NCI-H748 (cell line): ENCODE measurements at regions not wholly inside any gene's neighbourhood (a gene's known extent, or its start where the extent isn't known, plus 50 kb on each side); places are given as distances from the start of the nearest gene placed in this dataset.

Experiments used
- DNase-seq: peaks from one replicate; lab custom pipeline; 2025; ENCODE audit not compliant: unreplicated experiment; lab: John Stamatoyannopoulos, UW

DNA sequence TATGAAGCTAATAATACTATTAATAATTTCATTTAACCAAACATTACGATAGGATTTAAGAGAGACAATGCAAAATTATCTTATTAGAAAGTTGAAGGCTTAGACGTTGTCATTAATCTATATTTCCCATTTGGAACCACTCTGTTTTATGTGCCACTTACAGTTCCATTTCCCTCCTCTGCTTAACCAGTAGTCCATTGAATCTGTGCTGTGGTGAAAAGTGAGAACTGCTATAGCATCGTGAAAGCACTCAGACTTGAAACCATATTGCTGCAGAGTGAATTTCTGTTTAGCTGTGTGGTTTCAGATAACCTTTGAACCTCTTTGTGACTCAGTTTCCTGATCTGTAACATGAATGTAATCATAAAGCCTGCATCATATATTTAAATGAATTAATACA, 2304.5 kb downstream of the MAT2B start:
- no peak for DNase-seq

DNA sequence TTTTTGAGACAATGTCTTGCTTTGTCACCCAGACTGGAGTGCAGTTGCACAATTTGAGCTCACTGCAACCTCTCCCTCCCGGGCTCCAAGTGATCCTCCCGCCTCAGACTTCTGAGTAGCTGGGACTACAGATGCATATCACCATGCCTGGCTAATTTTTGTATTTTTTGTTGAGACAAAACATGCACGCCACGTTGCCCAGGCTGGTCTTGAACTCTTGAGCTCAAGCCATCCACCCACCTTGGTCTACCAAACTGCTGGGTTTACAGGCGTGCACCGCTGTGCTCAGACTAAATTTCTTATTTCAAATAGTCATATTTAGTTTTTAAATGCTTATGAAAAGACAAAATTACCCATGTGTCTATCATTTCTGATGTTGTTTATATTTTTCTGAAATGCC, 2324.1 kb downstream of the MAT2B start:
- no peak for DNase-seq

DNA sequence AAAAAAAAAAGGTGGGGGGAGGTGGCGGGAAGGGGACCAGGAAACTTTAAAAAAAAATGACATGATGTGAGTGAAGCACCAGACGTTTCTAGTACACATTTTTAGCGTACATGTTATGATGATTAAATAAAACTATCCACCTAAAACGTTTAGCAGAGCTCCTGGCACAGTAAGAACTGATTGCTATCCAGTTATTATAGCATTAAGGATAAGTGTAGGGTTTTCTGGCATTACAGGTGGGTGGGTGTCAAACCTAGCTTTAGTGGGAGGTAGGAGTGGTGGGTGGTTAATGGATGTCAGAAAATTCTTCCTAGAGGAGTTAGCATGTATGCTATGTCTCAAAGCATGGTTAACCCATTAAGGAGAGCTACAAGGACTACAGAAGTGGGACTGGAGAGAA, 2329.5 kb downstream of the MAT2B start:
- no peak for DNase-seq

DNA sequence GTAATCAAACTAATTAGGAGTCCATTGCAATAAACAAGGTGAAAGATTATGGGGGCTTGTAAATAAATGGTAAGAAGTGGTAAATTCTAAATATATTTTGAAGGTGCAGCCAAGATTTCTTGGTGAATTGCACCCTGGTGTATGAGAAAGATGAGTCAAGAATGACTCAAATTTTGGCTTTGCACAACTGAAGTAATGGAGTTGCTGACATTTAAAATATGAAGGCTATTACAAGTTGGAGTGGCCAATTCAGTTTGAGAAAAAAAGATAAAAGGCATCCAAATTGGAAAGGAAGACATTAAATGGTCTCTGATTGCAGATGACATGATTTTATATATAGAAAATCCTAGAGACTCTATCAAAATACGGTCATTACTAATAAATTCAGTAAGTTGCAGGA, 2330.6 kb downstream of the MAT2B start:
- no peak for DNase-seq

DNA sequence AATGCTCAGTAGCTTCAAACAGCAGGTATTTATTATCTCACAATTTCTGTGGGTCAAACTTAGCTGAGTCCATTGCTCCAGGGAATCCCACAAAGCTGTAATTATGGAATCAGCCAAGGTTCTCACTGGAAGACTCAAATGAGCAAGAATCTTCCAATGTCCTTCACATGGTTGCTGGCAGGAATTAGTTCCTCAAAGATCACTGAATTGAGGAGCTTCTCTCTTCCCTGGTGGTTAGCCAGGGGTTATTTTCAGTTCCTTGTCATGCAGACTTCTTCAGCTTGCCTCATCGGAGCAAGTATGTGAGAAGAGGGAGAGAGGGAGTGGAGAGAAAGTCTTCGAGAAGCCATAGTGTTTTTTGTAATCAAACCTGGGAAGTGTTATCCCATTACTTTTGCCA, 2331.9 kb downstream of the MAT2B start:
- no peak for DNase-seq

DNA sequence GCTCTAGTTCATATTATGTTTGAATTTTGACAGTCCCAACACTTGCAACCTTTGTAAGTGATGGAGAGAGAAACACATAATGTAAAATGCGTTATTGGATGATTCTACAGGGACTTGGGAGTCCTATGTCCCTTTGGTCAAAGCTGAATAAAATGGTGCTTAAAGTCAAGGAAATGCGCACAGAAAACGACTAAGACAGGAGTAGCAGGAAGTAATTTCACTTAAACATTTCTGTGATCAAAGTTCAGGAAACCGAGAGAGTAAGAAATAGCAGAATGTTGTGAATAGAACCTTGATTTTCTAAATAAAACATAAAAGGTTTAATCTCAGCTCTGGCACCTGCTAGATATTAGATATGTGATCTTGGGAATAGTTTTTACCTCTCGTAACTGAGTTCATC, 2339.2 kb downstream of the MAT2B start:
- no peak for DNase-seq

DNA sequence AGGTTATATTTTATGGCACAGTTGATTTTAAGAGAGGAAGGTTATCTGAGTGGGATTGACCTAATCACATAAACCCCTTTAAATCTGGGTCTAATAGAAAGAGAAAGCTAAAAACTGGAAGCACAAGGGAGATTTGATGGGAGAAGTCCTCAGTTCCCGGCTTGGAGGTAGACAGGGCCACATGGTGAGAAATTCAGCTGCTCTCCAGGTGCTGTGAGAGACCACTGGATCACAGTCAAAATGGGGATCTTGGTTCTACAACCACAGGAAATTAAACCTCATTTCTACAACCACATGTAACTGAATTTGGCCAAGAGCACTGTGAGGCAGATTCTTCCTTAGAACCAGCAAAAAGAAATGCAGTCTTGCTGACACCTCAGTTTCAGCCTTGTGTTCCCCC, 2352.7 kb downstream of the MAT2B start:
- no peak for DNase-seq

DNA sequence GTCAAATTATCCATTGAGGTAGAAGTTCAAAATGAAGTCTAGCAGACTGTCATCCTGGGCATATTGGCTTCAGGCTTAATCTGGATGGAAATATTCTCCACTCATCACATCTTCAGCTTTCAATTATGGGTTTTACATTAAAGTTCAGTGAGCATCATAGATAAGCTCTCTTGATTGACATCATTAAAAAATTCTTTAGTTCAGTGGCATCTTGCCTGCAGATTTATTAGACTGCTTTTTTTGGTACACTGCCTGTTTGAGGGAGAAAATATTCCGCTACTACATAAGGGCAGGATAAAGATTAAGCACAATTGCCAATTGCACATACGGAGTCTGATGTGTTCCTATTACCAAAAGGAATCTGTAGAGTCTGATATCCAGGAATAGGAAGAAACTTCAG, 2353.8 kb downstream of the MAT2B start:
- no peak for DNase-seq

DNA sequence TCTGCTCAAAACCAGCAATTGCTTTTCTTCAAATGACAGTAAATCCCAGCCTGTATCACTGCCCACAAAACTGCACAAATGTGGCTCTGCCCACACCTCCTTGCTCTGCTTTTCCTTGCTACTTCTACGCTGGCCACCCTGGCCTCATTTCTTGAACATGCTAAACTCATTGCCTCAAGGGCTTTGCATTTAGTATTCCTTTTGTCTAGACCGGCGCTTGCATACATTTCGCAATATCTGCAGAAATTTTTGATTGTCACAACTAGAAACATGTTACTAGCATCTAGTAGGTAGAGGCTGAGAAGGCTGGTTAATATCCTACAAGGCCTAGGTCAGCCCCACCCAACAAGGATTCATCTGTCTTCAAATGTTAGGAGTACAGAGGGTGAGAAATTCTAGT, 2357.8 kb downstream of the MAT2B start:
- DNase-seq = no peak

DNA sequence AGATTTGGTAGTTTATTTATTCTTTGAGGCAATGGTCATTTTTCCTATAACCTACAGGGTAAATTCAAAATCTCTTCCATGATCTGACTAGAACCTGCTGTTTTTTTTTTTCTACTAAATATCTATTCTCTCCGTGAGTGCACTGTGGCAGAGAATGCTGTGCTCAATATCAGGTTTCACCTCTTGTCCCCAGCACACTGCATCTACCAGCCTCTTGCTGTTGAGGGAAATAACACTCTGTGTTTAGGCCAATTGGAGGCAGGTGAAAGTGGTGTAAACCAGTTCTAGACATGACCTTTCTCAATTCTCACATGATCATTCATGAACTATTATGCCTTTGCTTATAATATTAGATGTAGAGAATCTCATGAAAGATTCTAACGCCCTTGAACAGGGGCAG, 2365.9 kb downstream of the MAT2B start:
- DNase-seq = no peak

DNA sequence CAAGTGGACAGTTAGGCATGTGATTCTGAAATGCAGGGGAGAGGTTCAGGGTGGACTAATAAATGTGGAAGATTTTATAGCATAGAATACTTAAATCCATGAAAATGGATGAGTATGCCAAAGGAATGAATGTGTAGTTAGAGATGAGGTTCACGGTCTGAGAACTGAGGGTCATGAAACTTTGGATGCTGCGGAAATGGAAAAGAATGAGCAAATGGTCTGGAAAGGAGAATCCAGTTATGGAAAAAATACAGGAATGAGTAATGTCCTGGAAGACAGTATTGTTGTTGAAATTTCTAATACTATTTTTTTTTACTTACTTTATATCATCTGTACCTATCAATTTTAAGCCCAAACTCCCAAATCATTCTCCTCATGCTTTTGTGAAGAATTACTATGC, 2369.4 kb downstream of the MAT2B start:
- DNase-seq = no peak

DNA sequence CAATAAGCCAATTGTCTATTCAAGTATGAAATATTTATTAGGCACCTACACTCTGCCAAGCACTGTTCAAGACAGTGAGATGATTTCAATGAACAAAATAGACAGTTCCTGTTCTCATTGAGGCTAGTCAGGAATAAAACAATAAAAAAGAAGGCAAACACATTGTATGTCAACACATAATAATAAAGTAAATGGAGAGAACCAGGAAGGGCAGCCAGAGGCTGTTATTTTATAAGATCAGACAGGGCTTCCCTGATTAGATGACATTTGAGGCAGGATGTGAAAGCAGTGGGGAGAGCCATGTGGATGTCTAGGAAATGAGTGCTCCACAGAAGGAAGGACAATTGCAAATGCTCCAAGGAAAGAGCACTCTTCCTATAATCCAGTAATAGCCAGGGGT, 2371.1 kb downstream of the MAT2B start:
- no peak for DNase-seq

DNA sequence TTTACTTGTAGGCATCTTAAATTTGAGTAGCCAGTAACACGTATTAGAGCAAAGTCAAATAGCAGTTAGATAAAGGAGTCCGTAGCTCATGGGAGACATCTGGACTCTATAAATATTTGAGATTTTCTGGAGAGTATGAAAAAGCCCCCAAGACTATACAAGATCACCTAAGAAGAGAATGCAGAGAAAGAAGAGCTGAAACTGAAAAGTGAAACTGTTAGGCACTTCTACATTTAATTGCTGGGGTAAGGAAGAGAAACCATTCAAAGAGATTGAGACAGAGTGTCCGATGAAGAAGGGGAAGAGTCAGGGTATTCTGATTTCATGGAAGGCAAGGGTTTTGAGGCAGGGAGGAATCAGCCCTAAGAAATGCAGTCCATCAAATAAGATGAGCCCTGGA, 2372.1 kb downstream of the MAT2B start:
- no peak for DNase-seq

DNA sequence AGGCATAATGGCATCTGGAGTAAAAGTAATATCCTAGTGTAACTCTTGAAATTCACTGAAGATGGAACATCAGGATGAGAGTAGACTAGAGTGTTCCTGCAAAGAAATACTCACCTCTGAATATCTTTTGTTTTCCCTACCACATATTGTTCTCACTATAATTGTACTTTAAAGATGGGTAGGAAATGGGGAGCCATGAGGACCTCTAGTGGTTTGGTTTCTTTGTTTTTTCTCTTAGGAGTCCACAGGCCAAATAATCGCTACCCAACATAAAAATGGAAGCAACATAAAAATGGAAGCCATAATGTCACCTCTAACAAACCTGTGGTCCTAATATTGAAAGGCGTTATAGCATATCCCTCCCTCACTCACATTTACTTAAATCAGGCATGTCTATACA, 2375.8 kb downstream of the MAT2B start:
- DNase-seq = no peak

DNA sequence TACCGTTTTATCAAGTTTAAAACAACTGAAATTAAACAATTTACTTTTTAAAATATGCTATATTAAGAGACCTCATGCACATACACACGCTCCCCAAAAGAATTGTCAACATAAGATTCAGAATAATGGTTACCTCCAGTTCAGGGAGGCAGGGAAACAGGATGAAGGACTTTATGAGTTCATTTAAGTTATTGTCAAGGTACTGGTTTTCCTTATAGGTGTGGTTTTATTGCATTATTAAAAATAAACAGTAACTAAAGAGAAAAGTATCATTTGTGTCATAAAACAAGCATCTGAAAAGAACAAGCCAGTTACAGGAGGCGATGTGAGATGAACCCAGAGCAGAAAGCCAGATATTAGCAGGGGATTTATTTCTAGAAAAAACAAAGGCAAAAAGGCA, 2376.7 kb downstream of the MAT2B start:
- DNase-seq = no peak

DNA sequence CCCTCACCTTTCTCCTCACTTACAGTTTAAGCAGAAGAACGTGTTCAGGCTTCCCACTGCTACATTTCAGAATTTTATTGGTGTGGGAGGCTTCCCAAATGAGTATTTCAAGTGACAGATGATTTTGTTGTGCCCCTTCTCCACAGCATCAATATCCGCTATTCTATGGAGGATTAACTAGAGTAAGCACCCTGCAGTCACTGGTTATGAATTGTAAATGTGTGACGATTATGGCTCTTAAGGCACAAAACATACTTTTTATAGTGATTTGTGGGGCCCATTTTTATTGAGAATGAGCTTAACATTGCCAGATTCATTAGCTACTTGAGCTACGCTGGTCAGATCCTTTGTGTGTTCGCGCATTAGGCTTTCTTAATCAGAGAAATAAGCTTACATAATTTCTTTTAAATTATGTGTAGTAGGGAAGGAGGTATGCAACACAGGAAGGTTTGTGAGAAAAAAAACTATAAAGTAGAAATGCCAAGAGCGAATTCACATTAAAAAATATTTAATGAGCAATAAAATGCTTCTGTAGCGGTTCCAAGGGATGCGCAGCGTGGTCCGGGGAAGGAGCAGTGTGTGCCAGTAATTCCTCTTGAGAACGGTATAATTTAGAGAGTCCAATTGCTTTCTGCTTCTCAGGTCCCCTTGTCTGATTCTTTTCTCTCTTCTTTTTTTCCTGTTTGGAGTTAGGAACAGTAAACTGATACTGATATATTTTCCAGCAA, 2380.4 kb downstream of the MAT2B start:
- DNase-seq = no peak

DNA sequence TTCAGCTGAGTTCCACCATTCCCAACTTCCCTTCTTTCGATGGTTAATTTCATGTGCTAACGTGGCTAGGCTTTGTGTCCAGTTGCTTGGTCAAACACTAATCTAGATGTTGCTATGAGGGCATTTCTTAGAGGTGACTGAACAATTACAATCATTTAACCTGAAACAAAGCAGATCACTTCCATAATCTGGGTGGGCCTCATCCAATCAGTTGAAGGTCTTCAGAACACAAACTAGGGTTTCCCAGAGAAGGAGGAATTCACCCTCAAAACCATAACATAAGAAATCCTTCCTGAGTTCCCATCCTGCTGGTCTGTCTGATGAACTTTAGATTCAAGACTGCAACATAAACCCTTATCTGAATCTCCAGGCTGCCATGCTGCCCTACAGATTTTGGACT, 2381.7 kb downstream of the MAT2B start:
- DNase-seq = no peak

DNA sequence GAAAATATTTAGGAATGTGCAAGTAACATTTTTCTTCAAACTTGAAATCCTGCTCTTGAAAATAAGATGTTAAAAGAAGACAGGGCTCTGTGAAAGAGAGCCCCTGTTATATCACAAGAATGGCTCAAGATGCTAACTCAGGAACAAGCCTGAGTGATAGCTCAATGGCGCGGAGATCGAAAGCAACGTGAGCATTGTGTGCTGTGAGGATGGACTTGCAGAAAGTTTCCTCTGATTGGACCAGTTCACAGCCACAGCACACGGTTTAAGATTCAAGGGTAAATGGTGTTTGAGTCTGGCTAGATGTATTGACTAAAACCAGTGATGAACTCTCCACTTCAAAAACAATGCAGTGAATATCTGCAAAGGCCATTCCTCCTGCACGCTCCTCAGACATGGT, 2387.0 kb downstream of the MAT2B start:
- no peak for DNase-seq

DNA sequence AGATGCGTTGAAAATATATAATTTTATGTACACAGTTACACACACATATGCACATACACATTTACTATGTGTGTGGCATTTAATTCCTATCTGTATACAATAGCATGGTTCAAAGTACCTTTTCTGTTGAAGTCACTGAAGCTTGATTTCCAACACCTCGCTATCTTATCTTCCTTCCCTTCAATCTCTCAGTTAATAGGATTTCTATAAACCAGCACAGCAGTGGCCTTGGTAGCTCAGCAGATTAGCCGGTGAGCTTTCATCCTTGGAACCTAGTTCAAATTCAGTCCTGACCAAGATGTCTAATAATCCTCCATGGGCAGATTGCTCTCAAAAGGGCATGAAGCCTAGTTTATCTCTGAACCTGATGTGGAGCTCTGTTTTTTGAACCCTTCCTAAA, 2389.5 kb downstream of the MAT2B start:
- DNase-seq = no peak

DNA sequence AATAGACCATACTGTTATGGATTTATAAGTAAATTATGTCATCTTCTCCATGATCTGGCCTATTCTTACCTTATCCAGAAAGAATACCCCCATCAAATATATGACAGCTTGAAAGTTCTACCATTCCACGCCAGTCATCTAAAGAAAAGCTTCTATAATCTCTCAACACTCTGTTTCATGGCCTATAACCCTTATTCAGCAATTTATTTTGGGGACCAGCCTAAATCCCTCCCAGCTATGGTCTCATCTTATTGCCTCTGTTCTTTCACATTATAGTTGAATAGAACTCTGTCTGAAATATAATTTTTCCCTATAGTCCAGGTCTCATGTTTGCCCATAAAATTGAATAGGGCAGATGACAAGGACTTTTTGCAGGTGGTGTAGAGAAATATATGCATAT, 2387.6 kb upstream of the WWC1 start:
- DNase-seq = no peak

DNA sequence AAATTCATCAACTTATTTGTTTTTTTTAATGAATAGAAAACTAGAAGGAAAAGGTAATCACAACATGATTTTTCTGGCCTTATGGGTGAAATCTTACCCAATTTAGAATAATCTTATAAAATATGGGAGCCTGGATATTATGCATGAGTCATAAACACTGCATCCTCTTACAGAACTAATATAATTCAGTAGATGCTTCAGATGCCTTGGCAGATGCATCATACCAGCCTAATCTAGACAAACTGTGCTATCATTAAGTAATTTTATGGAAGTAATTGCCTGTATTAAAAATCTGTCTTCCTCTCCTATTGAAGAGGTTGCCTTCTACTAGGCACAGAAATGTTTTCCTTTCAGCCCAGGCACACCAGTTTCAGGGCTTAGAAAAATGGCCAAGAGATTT, 2384.6 kb upstream of the WWC1 start:
- DNase-seq = no peak

DNA sequence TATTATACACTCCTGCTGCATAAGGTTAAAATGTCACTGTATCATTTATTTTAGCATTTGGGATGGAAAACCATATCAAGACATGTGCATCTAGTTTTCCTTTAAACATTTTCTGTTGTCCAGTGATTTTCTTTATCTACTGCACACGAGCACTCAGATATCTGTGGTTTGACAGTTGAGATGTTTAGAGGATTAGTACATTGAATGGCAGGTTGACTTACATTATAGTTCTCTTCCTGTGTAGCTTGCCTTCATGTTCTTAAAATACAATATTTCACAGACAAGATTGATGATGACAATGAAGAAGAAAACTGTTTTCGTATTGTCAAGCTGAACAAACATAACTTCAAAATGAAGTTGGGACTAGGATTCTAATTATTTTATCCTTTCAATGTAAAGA, 2378.4 kb upstream of the WWC1 start:
- no peak for DNase-seq

DNA sequence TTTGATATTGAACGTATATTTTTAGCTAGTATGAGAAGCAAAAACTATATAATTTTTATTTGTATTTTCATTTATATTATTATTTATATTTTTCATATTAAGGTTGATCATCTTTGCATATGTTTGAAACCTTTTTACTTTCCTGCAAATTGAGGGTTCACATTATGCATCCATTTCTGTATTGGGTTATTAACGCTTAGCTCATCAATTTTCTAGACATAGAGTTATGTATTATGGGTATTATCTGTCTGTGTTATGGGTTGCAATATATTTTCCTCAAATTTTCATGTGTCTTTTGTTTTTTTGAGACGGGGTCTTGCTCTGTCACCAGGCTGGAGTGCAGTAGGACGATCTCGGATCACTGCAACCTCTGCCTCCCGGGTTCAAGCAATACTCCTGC, 2377.0 kb upstream of the WWC1 start:
- no peak for DNase-seq

DNA sequence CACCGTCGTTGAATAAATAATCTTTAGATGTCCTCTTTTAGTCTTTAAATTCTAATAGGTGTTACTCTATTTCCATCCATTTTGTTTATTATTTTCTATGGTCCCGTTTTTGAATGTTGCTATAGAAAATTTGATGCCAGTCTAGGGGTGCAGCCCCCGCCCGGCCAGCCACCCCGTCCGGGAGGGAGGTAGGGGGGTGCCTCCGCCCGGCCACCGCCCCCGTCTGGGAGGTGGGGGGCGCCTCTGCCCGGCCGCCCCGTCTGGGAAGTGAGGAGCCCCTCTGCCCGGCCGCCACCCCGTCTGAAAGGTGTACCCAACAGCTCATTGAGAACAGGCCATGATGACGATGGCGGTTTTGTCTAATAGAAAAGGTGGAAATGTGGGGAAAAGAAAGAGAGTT, 2372.2 kb upstream of the WWC1 start:
- DNase-seq = no peak
